Urinary bladder (tissue), 3 donors: ENCODE measurements at regions not wholly inside any gene's neighbourhood (a gene's known extent, or its start where the extent isn't known, plus 50 kb on each side); places are given as distances from the start of the nearest gene placed in this dataset.
"Not testable (repeated sequence)": the region's sequence is repeated elsewhere in the genome, so short reads cannot be mapped to it uniquely, and the experiment has no call there.

Experiments used
- DNase-seq: peaks from one replicate; pipeline ENCODE4 v3.0.0-alpha.2; 2015; ENCODE audit errors: extremely low spot score
- H3K27ac ChIP-seq: one replicate; pipeline ENCODE4 v1.5.1; 2013; ENCODE audit warnings: low read depth, mild to moderate bottlenecking, moderate library complexity
- H3K36me3 ChIP-seq: one replicate; pipeline ENCODE4 v1.6.1; 2013; ENCODE audit warnings: mild to moderate bottlenecking, moderate library complexity; ENCODE audit not compliant: insufficient read depth
- H3K4me1 ChIP-seq: one replicate; pipeline ENCODE4 v1.6.1; 2013; ENCODE audit warnings: mild to moderate bottlenecking, moderate library complexity; ENCODE audit not compliant: insufficient read depth
- H3K4me3 ChIP-seq: one replicate; pipeline ENCODE4 v1.5.1; 2013; ENCODE audit warnings: low read depth, low read length
- WGBS: extraction: QIAGEN DNeasy Blood & Tissue Kit; methylation state at CpG from one replicate; pipeline ENCODE4 v1.1.7; 2013; 5-methylcytosine and 5-hydroxymethylcytosine counted together
- donor health status: healthy with polysubstance abuse.
- donor health status: healthy.

- Histone ChIP-seq H3K4me3 (no peak overlapping the region), H3K27ac (no peak overlapping the region), H3K36me3 (no peaks in the 10 kb centered on the region), H3K4me1 (no peaks in the 10 kb centered on the region)
- 93% methylated on average over 4 of the region's 4 CpGs for WGBS
- no peak for DNase-seq
Observed at GRCh38 chr2:42996528-42996927, 204.1 kb upstream of the HAAO start.

DNA sequence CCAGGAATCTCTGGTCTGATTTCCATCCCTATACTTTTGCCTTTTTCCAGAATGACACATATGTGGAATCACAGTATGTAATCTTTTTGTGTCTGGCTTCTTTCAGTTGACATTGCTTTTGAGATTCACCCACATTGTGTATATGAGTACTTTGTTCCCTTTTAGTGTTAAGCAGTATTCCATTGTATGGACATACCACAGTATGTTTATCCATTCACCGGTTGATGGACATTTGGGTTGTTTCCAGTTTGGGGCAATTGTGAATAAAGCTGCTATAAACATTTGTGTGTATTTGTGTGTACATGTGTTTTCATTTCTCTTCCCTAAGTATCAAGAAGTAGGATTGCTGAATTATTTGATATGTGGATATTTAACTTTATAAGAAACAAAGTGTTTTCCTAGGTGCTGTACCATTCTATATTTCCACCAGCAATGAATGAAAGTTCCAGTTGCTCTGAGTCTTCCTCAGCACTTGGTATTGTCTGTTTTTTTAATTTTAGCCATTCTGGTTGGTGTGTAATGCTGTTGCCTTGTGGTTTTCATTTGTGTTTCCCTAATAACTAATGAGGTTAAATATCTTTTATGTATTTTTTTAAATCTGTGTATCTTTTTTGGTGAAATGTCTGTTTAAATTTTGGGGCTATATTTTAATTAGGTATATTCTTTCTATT is 203.5 kb upstream of the HAAO start:
- no peak for DNase-seq
- H3K4me3 ChIP-seq, result no peak overlapping the region
- H3K36me3 ChIP-seq, result no peaks in the 10 kb centered on the region
- no peak overlapping the region for H3K27ac ChIP-seq
- 100% methylated on average over 1 of the region's 1 CpG for WGBS
- no peaks in the 10 kb centered on the region for H3K4me1 ChIP-seq

DNA sequence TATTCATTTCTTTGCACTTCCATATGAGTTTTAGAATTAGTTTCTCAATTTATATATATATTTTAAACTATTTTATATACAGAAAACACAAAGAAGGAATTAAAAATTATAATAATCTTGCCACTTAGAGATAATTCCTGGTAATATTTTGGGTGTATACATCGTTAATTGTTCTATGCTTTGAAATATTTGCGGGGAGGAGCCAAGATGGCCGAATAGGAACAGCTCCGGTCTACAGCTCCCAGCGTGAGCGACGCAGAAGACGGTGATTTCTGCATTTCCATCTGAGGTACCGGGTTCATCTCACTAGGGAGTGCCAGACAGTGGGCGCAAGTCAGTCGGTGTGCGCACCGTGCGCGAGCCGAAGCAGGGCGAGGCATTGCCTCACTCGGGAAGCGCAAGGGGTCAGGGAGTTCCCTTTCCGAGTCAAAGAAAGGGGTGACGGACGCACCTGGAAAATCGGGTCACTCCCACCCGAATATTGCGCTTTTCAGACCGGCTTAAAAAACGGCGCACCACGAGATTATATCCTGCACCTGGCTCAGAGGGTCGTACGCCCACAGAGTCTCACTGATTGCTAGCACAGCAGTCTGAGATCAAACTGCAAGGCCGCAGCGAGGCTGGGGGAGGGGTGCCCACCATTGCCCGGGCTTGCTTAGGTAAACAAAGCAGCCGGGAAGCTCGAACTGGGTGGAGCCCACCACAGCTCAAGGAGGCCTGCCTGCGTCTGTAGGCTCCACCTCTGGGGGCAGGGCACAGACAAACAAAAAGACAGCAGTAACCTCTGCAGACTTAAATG is 197.1 kb upstream of the HAAO start:
- H3K4me1 ChIP-seq, H3K36me3 ChIP-seq, H3K27ac ChIP-seq, H3K4me3 ChIP-seq, DNase-seq: not testable (repeated sequence)
- WGBS, result 85% methylated on average over 27 of the region's 37 CpGs

DNA sequence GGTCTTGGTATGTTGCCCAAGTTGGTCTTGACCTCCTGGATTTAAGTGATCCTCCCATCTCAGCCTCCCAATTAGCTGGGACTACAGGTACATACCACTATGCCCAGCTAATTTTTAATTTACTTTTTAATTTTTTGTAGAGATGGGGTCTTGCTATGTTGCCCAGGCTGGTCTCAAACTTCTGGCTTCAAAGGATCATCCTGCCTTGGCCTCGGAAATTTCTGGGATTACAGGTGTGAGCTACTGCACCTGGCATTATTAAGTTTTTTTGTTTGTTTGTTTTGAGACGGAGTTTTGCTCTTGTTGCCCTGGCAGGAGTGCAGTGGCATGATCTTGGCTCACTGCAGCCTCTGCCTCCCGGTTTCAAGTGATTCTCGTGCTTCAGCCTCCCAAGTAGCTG is 195.7 kb upstream of the HAAO start:
- not testable (repeated sequence) for H3K4me1 ChIP-seq, H3K4me3 ChIP-seq, H3K36me3 ChIP-seq, H3K27ac ChIP-seq, DNase-seq
- WGBS, result 85% methylated on average over 4 of the region's 4 CpGs

- 82% methylated on average over 8 of the region's 8 CpGs for WGBS
- Histone ChIP-seq H3K27ac (no peak overlapping the region), H3K4me1 (no peaks in the 10 kb centered on the region), H3K36me3 (no peaks in the 10 kb centered on the region), H3K4me3 (no peak overlapping the region)
- DNase-seq, result no peak
Observed at GRCh38 chr2:42987112-42987922, 194.9 kb upstream of the HAAO start.

DNA sequence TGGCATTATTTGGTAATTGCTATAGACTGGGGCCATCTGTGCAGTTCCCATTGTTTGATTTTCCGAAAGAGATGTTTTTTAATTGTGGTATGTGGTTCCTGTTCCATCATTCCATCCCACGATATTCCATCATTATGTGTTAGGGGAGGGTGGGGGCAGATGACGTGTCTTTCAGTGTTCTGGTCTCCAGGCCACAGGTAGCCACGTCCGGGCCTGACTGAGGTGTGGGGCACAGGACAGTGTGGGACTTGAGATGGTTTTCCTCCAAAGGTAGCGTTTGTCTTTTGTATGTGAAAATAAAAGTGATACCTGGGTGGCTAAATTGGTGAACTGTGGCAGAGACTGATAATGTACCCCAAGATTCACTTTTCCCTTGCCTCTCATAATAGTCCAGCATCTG is 192.2 kb upstream of the HAAO start:
- WGBS, result 88% methylated on average over 6 of the region's 6 CpGs
- Histone ChIP-seq H3K36me3 (no peaks in the 10 kb centered on the region), H3K27ac (no peak overlapping the region), H3K4me3 (no peak overlapping the region), H3K4me1 (no peaks in the 10 kb centered on the region)
- no peak for DNase-seq

- H3K4me1 ChIP-seq, result no peaks in the 10 kb centered on the region
- no peaks in the 10 kb centered on the region for H3K36me3 ChIP-seq
- WGBS, result 87% methylated on average over 6 of the region's 6 CpGs
- no peak for DNase-seq
- no peak overlapping the region for H3K27ac ChIP-seq
- no peak overlapping the region for H3K4me3 ChIP-seq
Observed at GRCh38 chr2:42984081-42984480, 191.7 kb upstream of the HAAO start.

DNA sequence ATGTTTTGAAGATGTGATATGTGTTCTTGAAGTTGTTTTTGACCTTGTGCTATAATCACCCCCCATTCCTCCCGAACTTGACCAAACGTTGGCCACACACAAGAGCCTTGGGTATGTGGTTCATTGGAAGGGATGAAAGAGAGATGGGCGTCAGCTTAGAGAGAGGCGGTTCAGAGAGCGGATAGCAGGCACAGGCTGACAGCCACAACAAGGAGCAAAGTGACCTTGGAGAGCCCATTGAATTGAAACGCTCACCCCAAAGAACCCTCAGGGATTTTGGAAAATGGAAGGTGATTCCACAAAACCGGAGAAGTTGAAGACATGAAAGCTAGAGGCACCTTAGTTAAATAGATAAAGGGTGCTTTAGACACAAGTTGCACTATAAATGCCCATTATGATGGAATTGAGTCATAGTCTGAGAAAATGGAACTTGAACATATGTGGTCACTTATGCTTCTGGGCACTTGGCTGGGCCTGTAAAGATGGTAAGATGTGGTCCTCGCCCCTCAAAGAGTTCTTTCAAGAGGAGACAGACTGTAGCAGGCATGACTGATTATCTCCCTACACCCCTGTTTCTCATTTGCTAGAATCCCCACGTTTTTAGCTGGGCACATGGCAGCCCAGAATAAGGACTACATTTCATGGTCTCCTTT is 188.5 kb upstream of the HAAO start:
- WGBS, result 88% methylated on average over 9 of the region's 9 CpGs
- Histone ChIP-seq H3K4me1 (no peaks in the 10 kb centered on the region), H3K36me3 (no peaks in the 10 kb centered on the region), H3K4me3 (no peak overlapping the region), H3K27ac (no peak overlapping the region)
- DNase-seq, result no peak

GRCh38 chr2:42979870-42980763 is 187.7 kb upstream of the HAAO start:
- Histone ChIP-seq H3K4me1 (no peaks in the 10 kb centered on the region), H3K36me3 (no peaks in the 10 kb centered on the region), H3K27ac (no peak overlapping the region), H3K4me3 (no peak overlapping the region)
- WGBS, result 95% methylated on average over 16 of the region's 16 CpGs
- DNase-seq, result no peak

DNA sequence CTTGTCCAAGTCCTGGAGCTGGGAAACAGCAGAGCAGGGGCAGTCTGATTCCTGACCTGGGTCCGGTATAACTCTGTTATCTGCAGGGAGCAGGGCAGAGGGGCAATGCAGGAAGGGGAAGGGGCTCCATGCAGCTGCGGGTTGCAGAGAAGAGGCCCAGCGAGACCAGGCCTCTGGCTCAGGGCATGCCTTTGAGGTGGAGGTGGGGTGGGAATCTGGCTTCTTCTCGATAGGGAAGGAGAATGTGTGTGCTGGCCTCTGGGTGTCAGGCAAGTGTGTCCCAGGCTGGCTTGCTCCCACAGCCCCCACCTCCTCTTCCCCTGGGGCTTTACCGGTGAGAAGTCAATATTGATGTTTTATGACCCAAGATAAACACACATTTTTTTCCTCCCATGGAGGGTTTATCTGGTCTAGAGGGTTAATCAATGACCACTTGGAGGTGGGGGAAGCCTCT is 187.1 kb upstream of the HAAO start:
- H3K36me3 ChIP-seq, result no peaks in the 10 kb centered on the region
- H3K4me1 ChIP-seq, result no peaks in the 10 kb centered on the region
- no peak overlapping the region for H3K4me3 ChIP-seq
- no peak for DNase-seq
- 72% methylated on average over 5 of the region's 5 CpGs for WGBS
- no peak overlapping the region for H3K27ac ChIP-seq

DNA sequence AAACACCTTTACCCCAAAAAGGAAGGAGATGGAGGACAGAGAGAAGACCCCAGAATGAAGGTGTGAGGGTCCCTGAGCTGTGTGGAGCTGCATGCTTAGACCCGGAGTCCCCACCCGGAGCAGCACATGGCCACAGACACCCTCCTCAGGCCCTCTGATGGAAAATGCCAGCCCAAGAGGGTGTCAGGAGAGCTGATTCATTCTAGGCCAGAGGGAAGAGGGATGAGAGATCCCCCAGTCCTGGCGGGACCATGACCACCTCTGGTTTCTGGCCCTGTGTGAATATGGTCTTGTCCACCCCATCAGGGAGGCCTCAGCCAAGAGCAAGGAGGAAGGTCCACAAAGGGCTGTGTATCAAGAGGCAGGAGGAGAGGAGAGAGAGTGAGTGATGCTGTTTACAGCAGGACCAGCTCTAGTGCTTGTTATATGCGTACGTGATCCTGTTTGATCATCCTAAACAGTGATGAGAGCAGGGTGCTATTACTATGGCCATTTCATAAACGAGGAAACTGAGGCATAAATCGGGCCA is 186.6 kb upstream of the HAAO start:
- Histone ChIP-seq H3K4me3 (no peak overlapping the region), H3K36me3 (no peaks in the 10 kb centered on the region), H3K4me1 (no peaks in the 10 kb centered on the region), H3K27ac (no peak overlapping the region)
- no peak for DNase-seq
- WGBS, result 91% methylated on average over 7 of the region's 7 CpGs

- 96% methylated on average over 5 of the region's 5 CpGs for WGBS
- DNase-seq, result no peak
- Histone ChIP-seq H3K4me1 (no peaks in the 10 kb centered on the region), H3K36me3 (no peaks in the 10 kb centered on the region), H3K27ac (no peak overlapping the region), H3K4me3 (no peak overlapping the region)
Observed at GRCh38 chr2:42978175-42978886, 185.9 kb upstream of the HAAO start.
